Astrocyte (in vitro differentiated cells and primary cell): ENCODE measurements at regions not wholly inside any gene's neighbourhood (a gene's known extent, or its start where the extent isn't known, plus 50 kb on each side); places are given as distances from the start of the nearest gene placed in this dataset.

Source experiments
- EZH2 ChIP-seq: IDR thresholded peaks from 2 replicates; pipeline ENCODE4 v1.6.1; 2012; ENCODE audit warnings: mild to moderate bottlenecking, low read length, inconsistent platforms; ENCODE audit not compliant: insufficient read depth
- TF ChIP-seq, protein P1 (sequence below): IDR thresholded peaks from 2 replicates; pipeline ENCODE4 v1.5.1; 2011; ENCODE audit warnings: low read depth, mild to moderate bottlenecking, inconsistent platforms, low read length, moderate library complexity; ENCODE audit not compliant: insufficient read depth

DNA sequence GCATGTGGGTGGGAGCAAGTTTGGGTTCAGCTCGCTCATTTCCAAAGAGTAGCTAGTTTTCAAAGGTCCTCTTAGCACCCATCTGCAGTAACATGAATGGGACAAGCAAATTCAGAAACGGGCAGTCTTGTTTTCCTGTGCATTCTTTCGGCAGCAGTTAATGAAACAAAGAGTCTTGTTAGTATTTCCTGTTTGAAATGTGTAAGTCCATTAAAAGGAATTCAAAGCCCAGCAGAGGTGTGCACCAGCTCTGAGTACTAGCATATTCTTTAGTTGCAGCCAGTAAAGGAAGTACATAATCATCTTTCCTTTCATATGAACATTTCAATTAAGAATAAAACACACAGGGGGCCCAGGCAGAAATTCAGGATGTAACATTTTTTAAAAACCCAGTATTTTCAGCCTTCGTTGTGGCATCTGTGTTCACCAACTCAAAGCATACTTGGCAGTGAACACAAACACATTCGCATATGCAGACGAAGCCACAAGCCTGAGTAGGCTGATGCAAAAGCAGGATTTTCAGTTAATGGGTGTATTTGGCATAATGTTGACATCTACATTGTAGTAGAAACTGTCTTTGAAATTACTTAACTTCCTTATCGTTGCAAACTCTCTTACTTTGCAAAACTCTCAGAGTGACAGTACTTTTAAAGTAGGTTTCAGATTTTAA, 570.0 kb upstream of the FLRT2 start:
- TF ChIP-seq, protein P1, sequence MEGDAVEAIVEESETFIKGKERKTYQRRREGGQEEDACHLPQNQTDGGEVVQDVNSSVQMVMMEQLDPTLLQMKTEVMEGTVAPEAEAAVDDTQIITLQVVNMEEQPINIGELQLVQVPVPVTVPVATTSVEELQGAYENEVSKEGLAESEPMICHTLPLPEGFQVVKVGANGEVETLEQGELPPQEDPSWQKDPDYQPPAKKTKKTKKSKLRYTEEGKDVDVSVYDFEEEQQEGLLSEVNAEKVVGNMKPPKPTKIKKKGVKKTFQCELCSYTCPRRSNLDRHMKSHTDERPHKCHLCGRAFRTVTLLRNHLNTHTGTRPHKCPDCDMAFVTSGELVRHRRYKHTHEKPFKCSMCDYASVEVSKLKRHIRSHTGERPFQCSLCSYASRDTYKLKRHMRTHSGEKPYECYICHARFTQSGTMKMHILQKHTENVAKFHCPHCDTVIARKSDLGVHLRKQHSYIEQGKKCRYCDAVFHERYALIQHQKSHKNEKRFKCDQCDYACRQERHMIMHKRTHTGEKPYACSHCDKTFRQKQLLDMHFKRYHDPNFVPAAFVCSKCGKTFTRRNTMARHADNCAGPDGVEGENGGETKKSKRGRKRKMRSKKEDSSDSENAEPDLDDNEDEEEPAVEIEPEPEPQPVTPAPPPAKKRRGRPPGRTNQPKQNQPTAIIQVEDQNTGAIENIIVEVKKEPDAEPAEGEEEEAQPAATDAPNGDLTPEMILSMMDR: no peak
- no peak for TF ChIP-seq EZH2
